Heart left ventricle (tissue), 13 donors: ENCODE measurements at regions not wholly inside any gene's neighbourhood (a gene's known extent, or its start where the extent isn't known, plus 50 kb on each side); places are given as distances from the start of the nearest gene placed in this dataset.

ENCODE experiments used
- POLR2A ChIP-seq, 2 donors: fragments of 450-650 bp; IDR thresholded peaks; one replicate each; pipeline ENCODE4 v1.6.1; 2017; ENCODE audit warnings: antibody characterized with exemption in 2 of 2, mild to moderate bottlenecking in 2 of 2, moderate library complexity in 2 of 2
- TF ChIP-seq, protein P1 (sequence below), 12 donors: fragments of 200-600 bp; sonication (generic) in 4 of 12; IDR thresholded peaks; one replicate each; pipeline versions ENCODE4 v1.5.0 to v1.8.0; 2018 to 2022; ENCODE audit warnings: antibody characterized with exemption in 12 of 12, mild to moderate bottlenecking in 5 of 12
- donor health status: ischemic (EF 13 %, LVEDD 7.1; RV severe dilation, severe dysfunction).
- donor health status: DM: no; HTN: yes; CAD: no.
- donor health status: DM: no; HTN: no; CAD: no.
- donor health status: ischemic (EF 25% LVEDD 6.9; RV normal size, moderate dysfunction).
- donor health status: ischemic (EF 25% LVEDD 5.7; RV mildly dilated, moderate dysfunction).
- donor health status: ischemic (EF 35%, LVEDD 5.7; RV mildly dilated, moderate dysfunction).
- donor health status: nonischemic (EF 11% LVEDD 7.7; RV severe dilation, severe dysfunction).
- donor health status: DM: yes; HTN: yes; CAD: no.
- donor health status: PGD.
- donor health status: ischemic (EF 29% LVEDD 5.4; RV normal size, mild dysfunction).
- donor health status: nonischemic (EF 23%, LVEDD 6.1; RV moderate dilation, normal function).

DNA sequence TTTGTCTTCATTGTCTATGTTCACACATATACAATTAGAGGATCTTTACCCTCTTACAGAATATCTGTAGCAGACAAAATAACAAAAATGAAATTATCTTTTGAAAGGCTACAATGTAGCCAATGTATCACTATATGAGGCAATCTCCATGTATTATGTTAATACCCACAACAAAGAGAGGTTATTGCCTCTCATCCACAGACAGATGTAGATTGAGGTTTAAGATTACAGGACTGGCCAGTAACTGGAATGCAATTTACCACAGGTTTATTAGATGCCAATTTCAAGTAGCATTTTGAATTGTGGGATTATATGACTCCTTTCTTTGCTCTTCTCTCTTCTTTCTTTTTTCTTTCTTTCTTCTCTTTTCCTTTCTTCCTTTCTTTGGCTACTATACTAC is 242.6 kb downstream of the ANKRD50 start:
- TF ChIP-seq, protein P1, sequence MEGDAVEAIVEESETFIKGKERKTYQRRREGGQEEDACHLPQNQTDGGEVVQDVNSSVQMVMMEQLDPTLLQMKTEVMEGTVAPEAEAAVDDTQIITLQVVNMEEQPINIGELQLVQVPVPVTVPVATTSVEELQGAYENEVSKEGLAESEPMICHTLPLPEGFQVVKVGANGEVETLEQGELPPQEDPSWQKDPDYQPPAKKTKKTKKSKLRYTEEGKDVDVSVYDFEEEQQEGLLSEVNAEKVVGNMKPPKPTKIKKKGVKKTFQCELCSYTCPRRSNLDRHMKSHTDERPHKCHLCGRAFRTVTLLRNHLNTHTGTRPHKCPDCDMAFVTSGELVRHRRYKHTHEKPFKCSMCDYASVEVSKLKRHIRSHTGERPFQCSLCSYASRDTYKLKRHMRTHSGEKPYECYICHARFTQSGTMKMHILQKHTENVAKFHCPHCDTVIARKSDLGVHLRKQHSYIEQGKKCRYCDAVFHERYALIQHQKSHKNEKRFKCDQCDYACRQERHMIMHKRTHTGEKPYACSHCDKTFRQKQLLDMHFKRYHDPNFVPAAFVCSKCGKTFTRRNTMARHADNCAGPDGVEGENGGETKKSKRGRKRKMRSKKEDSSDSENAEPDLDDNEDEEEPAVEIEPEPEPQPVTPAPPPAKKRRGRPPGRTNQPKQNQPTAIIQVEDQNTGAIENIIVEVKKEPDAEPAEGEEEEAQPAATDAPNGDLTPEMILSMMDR (IDR thresholded peaks at IDR 0.05): no peak
- no peak for TF ChIP-seq POLR2A (IDR thresholded peaks at IDR 0.05)
